ENCODE measurements at regions not wholly inside any gene's neighbourhood (a gene's known extent, or its start where the extent isn't known, plus 50 kb on each side); places are given as distances from the start of the nearest gene placed in this dataset.
A peak's percentile ranks its signal among the peaks of the same experiment; 100 is the strongest.
"Not testable (repeated sequence)": the region's sequence is repeated elsewhere in the genome, so short reads cannot be mapped to it uniquely, and the experiment has no call there.

DNA sequence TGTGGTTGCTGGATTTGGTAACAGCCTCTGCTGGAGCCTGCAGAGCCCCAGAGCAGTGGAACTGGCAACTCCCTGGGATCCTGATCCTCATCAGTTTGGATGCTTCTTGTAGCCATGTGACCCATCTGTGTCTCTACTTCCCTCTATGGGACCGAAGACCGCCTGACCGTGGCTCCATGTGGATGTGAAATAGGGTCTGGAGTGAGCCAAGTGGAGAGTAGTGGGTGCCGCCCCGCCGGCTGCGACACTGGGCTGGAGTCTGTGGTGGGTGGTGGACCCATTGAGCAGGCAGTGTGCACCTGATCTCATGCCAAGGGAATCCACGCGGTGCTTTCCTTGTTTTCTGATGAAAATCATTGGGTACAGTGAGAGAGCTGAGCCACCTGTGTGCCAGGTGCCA lies 543.2 kb upstream of the B3GAT1 start:
- no peak for DNase-seq (ENCODE audit: low read depth in 2 of 2)
- Histone ChIP-seq H3K9me3 (ENCODE audit: control insufficient read depth, insufficient read depth, low read depth, low read length) (no peaks in the 10 kb centered on the region), H3K36me3 (ENCODE audit: control insufficient read depth, insufficient read depth, low read length) (no peaks in the 10 kb centered on the region), H3K4me1 (ENCODE audit: control insufficient read depth, extremely low read depth, insufficient read depth, low read length) (no peaks in the 10 kb centered on the region), H4K20me1 (ENCODE audit: control insufficient read depth, extremely low read depth, insufficient read depth, low read length) (no peaks in the 10 kb centered on the region), H3K4me3 (replicated peaks in 1 of 4; ENCODE audit: control extremely low read depth in 1 of 4, insufficient read depth in 1 of 4, low read depth in 3 of 4, low read length in 4 of 4) (no peak overlapping the region), H3K79me2 (ENCODE audit: control insufficient read depth, insufficient read depth, low read length) (no peaks in the 10 kb centered on the region), H3K4me2 (ENCODE audit: extremely low read depth, insufficient read depth, low read length) (no peak overlapping the region), H3K27ac (ENCODE audit: insufficient read depth, low read length) (no peak overlapping the region), H3K9ac (ENCODE audit: insufficient read depth, low read length) (no peak overlapping the region), H3K27me3 (ENCODE audit: control insufficient read depth, insufficient read depth, low read length) (no peaks in the 10 kb centered on the region), H2AFZ (ENCODE audit: low read length) (no peak overlapping the region)
- TF ChIP-seq EZH2 (IDR thresholded peaks at IDR 0.05; ENCODE audit: low read length, missing control alignments) (no peak), CTCF (conservative IDR thresholded peaks at IDR 0.05 in 1 of 2, IDR thresholded peaks at IDR 0.05 in 1 of 2; ENCODE audit: low read depth in 1 of 2, low read length in 2 of 2) (no peak)

- H3K27ac ChIP-seq (ENCODE audit: insufficient read depth, low read length); H4K20me1 ChIP-seq (ENCODE audit: control insufficient read depth, extremely low read depth, insufficient read depth, low read length); H3K79me2 ChIP-seq (ENCODE audit: control insufficient read depth, insufficient read depth, low read length); H3K9me3 ChIP-seq (ENCODE audit: control insufficient read depth, insufficient read depth, low read depth, low read length); H3K4me3 ChIP-seq (replicated peaks in 1 of 4; ENCODE audit: control extremely low read depth in 1 of 4, insufficient read depth in 1 of 4, low read depth in 3 of 4, low read length in 4 of 4); H3K36me3 ChIP-seq (ENCODE audit: control insufficient read depth, insufficient read depth, low read length); H2AFZ ChIP-seq (ENCODE audit: low read length); H3K4me1 ChIP-seq (ENCODE audit: control insufficient read depth, extremely low read depth, insufficient read depth, low read length); H3K9ac ChIP-seq (ENCODE audit: insufficient read depth, low read length); H3K4me2 ChIP-seq (ENCODE audit: extremely low read depth, insufficient read depth, low read length); DNase-seq (ENCODE audit: low read depth in 2 of 2); H3K27me3 ChIP-seq (ENCODE audit: control insufficient read depth, insufficient read depth, low read length): not testable (repeated sequence)
These were observed 542.4 kb upstream of the B3GAT1 start for GRCh38 chr11:134954456-134954855.

DNA sequence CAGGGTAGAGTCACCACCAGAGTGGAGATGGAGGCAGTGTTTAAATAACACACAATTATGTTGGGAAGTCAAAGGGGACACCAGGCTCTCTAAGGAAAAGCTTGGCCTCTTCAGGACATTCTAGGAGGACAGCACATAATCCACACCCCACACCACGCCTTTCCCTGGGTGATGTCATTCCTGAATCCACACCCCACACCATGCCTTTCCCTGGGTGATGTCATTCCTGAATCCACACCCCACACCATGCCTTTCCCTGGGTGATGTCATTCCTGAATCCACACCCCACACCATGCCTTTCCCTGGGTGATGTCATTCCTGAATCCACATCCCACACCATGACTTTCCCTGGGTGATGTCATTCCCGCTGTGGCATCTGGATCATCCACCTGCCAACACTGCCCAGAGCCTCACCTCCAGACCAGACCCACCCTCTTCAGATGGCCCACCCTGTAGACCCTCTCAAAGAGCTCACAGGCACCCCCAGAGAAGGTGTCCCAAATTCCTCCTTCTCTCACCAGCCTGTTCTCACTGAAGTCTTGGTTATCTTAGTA lies 541.5 kb upstream of the B3GAT1 start:
- H3K27me3 ChIP-seq (ENCODE audit: control insufficient read depth, insufficient read depth, low read length); H3K4me1 ChIP-seq (ENCODE audit: control insufficient read depth, extremely low read depth, insufficient read depth, low read length); DNase-seq (ENCODE audit: low read depth in 2 of 2); H3K9me3 ChIP-seq (ENCODE audit: control insufficient read depth, insufficient read depth, low read depth, low read length); H3K4me3 ChIP-seq (replicated peaks in 1 of 4; ENCODE audit: control extremely low read depth in 1 of 4, insufficient read depth in 1 of 4, low read depth in 3 of 4, low read length in 4 of 4); H3K9ac ChIP-seq (ENCODE audit: insufficient read depth, low read length); H4K20me1 ChIP-seq (ENCODE audit: control insufficient read depth, extremely low read depth, insufficient read depth, low read length); H3K4me2 ChIP-seq (ENCODE audit: extremely low read depth, insufficient read depth, low read length); H3K27ac ChIP-seq (ENCODE audit: insufficient read depth, low read length); H2AFZ ChIP-seq (ENCODE audit: low read length); H3K36me3 ChIP-seq (ENCODE audit: control insufficient read depth, insufficient read depth, low read length); H3K79me2 ChIP-seq (ENCODE audit: control insufficient read depth, insufficient read depth, low read length): not testable (repeated sequence)

GRCh38 chr11:134951305-134951700 lies 539.3 kb upstream of the B3GAT1 start:
- DNase-seq (ENCODE audit: low read depth in 2 of 2), result peak; percentile 67 to 80
- Histone ChIP-seq H3K9me3 (ENCODE audit: control insufficient read depth, insufficient read depth, low read depth, low read length) (no peaks in the 10 kb centered on the region), H2AFZ (ENCODE audit: low read length) (peak overlapping the region; percentile 8), H3K4me2 (ENCODE audit: extremely low read depth, insufficient read depth, low read length) (no peak overlapping the region), H3K27ac (ENCODE audit: insufficient read depth, low read length) (no peak overlapping the region), H3K79me2 (ENCODE audit: control insufficient read depth, insufficient read depth, low read length) (no peaks in the 10 kb centered on the region), H3K4me1 (ENCODE audit: control insufficient read depth, extremely low read depth, insufficient read depth, low read length) (peaks cover 3% of the 10 kb centered on the region), H3K4me3 (replicated peaks in 1 of 4; ENCODE audit: control extremely low read depth in 1 of 4, insufficient read depth in 1 of 4, low read depth in 3 of 4, low read length in 4 of 4) (no peak overlapping the region), H3K27me3 (ENCODE audit: control insufficient read depth, insufficient read depth, low read length) (no peaks in the 10 kb centered on the region), H3K36me3 (ENCODE audit: control insufficient read depth, insufficient read depth, low read length) (no peaks in the 10 kb centered on the region), H4K20me1 (ENCODE audit: control insufficient read depth, extremely low read depth, insufficient read depth, low read length) (no peaks in the 10 kb centered on the region), H3K9ac (ENCODE audit: insufficient read depth, low read length) (no peak overlapping the region)
- no peak for TF ChIP-seq EZH2 (IDR thresholded peaks at IDR 0.05; ENCODE audit: low read length, missing control alignments)
- TF ChIP-seq CTCF (conservative IDR thresholded peaks at IDR 0.05 in 1 of 2, IDR thresholded peaks at IDR 0.05 in 1 of 2; ENCODE audit: low read depth in 1 of 2, low read length in 2 of 2), result no peak
